Thymus (tissue), 11 donors: ENCODE measurements at regions not wholly inside any gene's neighbourhood (a gene's known extent, or its start where the extent isn't known, plus 50 kb on each side); places are given as distances from the start of the nearest gene placed in this dataset.

Experiments
- DNase-seq, 9 donors: peaks; one replicate each; pipeline ENCODE4 v3.0.0-alpha.2; 2013; ENCODE audit warnings: low spot score in 9 of 9, low read depth in 6 of 9, missing footprints in 1 of 9
- H3K27ac ChIP-seq, 2 donors: one replicate each; pipeline ENCODE4 v1.5.1; 2013; ENCODE audit warnings: control low read depth in 1 of 2, low read depth in 1 of 2, low read length in 1 of 2, mild to moderate bottlenecking in 1 of 2, moderate library complexity in 1 of 2
- H3K27me3 ChIP-seq, 2 donors: one replicate each; pipeline ENCODE4 v1.5.1; 2013; ENCODE audit warnings: low read length in 1 of 2; ENCODE audit not compliant: control insufficient read depth in 2 of 2, insufficient read depth in 1 of 2
- H3K36me3 ChIP-seq, 2 donors: one replicate each; pipeline ENCODE4 v1.5.1; 2013; ENCODE audit warnings: low read length in 1 of 2, mild to moderate bottlenecking in 1 of 2, moderate library complexity in 1 of 2; ENCODE audit not compliant: control insufficient read depth in 2 of 2, insufficient read depth in 2 of 2
- H3K4me1 ChIP-seq, 2 donors: one replicate each; pipeline ENCODE4 v1.5.1; 2013; ENCODE audit warnings: low read length in 2 of 2; ENCODE audit not compliant: control insufficient read depth in 2 of 2, insufficient read depth in 2 of 2
- H3K4me3 ChIP-seq, 2 donors: one replicate each; pipeline ENCODE4 v1.5.1; 2013; ENCODE audit warnings: low read length in 2 of 2, control low read depth in 1 of 2, mild to moderate bottlenecking in 1 of 2
- H3K9me3 ChIP-seq, 2 donors: one replicate each; pipeline ENCODE4 v1.5.1; 2013; ENCODE audit warnings: low read length in 1 of 2, mild to moderate bottlenecking in 1 of 2; ENCODE audit not compliant: control insufficient read depth in 2 of 2, insufficient read depth in 1 of 2
- WGBS: extraction: QIAGEN DNeasy Blood & Tissue Kit; methylation state at CpG from one replicate; pipeline ENCODE4 v1.1.7; 2013; 5-methylcytosine and 5-hydroxymethylcytosine counted together
- donor health status: healthy.

- no peak for DNase-seq
- WGBS: 66% methylated on average over 2 of the region's 2 CpGs
- Histone ChIP-seq H3K4me1 (no peaks in the 10 kb centered on the region), H3K36me3 (no peaks in the 10 kb centered on the region), H3K27me3 (peaks cover 0 to 2% of the 10 kb centered on the region in 2 donors), H3K9me3 (no peaks in the 10 kb centered on the region), H3K27ac (no peak overlapping the region), H3K4me3 (no peak overlapping the region)
These were observed 124.9 kb upstream of the SMYD2 start for GRCh38 chr1:214155987-214156625.

- H3K9me3 ChIP-seq: no peaks in the 10 kb centered on the region
- WGBS: 92% methylated on average over 7 of the region's 7 CpGs
These were observed 116.8 kb upstream of the SMYD2 start for GRCh38 chr1:214164173-214164572.

GRCh38 chr1:214165850-214166374 lies 115.0 kb upstream of the SMYD2 start:
- H3K27ac ChIP-seq: no peak overlapping the region
- DNase-seq: no peak
- H3K9me3 ChIP-seq: no peaks in the 10 kb centered on the region
- H3K4me3 ChIP-seq: no peak overlapping the region
- H3K27me3 ChIP-seq: no peaks in the 10 kb centered on the region
- H3K36me3 ChIP-seq: no peaks in the 10 kb centered on the region
- WGBS: 68% methylated on average over 5 of the region's 5 CpGs
- no peaks in the 10 kb centered on the region for H3K4me1 ChIP-seq

More at GRCh38 chr1:214164173-214164572, 116.8 kb upstream of the SMYD2 start:
- H3K36me3 ChIP-seq: no peaks in the 10 kb centered on the region
- no peak overlapping the region for H3K27ac ChIP-seq
- no peak for DNase-seq
- H3K4me3 ChIP-seq: no peak overlapping the region
- H3K27me3 ChIP-seq: no peaks in the 10 kb centered on the region
- H3K4me1 ChIP-seq: no peaks in the 10 kb centered on the region

GRCh38 chr1:214174508-214175199 lies 106.3 kb upstream of the SMYD2 start:
- Histone ChIP-seq H3K27ac (no peak overlapping the region), H3K9me3 (no peaks in the 10 kb centered on the region), H3K4me1 (no peaks in the 10 kb centered on the region), H3K36me3 (no peaks in the 10 kb centered on the region), H3K27me3 (peaks cover 0 to 3% of the 10 kb centered on the region in 2 donors), H3K4me3 (no peak overlapping the region)
- 35% methylated on average over 2 of the region's 2 CpGs for WGBS
- DNase-seq: no peak

- Histone ChIP-seq H3K36me3 (no peaks in the 10 kb centered on the region), H3K9me3 (no peaks in the 10 kb centered on the region), H3K4me1 (no peaks in the 10 kb centered on the region), H3K4me3 (no peak overlapping the region), H3K27ac (no peak overlapping the region), H3K27me3 (peaks cover 0 to 3% of the 10 kb centered on the region in 2 donors)
- WGBS: 98% methylated on average over 2 of the region's 2 CpGs
- no peak for DNase-seq
These were observed 102.9 kb upstream of the SMYD2 start for GRCh38 chr1:214178102-214178501.

- Histone ChIP-seq H3K27me3 (peaks cover 21 to 39% of the 10 kb centered on the region in 2 donors), H3K27ac (no peak overlapping the region), H3K4me3 (no peak overlapping the region), H3K36me3 (no peaks in the 10 kb centered on the region), H3K4me1 (no peaks in the 10 kb centered on the region), H3K9me3 (peaks cover 0 to 4% of the 10 kb centered on the region in 2 donors)
- WGBS: 67% methylated on average over 2 of the region's 2 CpGs
- no peak for DNase-seq
These were observed 96.0 kb upstream of the SMYD2 start for GRCh38 chr1:214184992-214185391.

GRCh38 chr1:214186103-214186824 lies 94.7 kb upstream of the SMYD2 start:
- no peaks in the 10 kb centered on the region for H3K36me3 ChIP-seq
- H3K4me1 ChIP-seq: no peaks in the 10 kb centered on the region
- no peak overlapping the region for H3K4me3 ChIP-seq
- H3K9me3 ChIP-seq: peaks cover 0 to 4% of the 10 kb centered on the region in 2 donors
- H3K27ac ChIP-seq: no peak overlapping the region
- peaks cover 21 to 41% of the 10 kb centered on the region in 2 donors for H3K27me3 ChIP-seq
- DNase-seq: no peak
- WGBS: 51% methylated on average over 4 of the region's 4 CpGs

- H3K4me1 ChIP-seq: no peaks in the 10 kb centered on the region
- no peak for DNase-seq
- peaks cover 0 to 4% of the 10 kb centered on the region in 2 donors for H3K9me3 ChIP-seq
- WGBS: 10% methylated on average over 51 of the region's 51 CpGs
- no peak overlapping the region for H3K27ac ChIP-seq
- H3K36me3 ChIP-seq: no peaks in the 10 kb centered on the region
- H3K4me3 ChIP-seq: no peak overlapping the region
- H3K27me3 ChIP-seq: peaks cover 21 to 42% of the 10 kb centered on the region in 2 donors
These were observed 93.6 kb upstream of the SMYD2 start for GRCh38 chr1:214187121-214187900.
